CD14-positive monocyte (primary cell): ENCODE measurements at regions not wholly inside any gene's neighbourhood (a gene's known extent, or its start where the extent isn't known, plus 50 kb on each side); places are given as distances from the start of the nearest gene placed in this dataset.

Experiments used
- DNase-seq, 3 donors: peaks; one replicate each; pipeline ENCODE4 v3.0.0-alpha.2; 2011 to 2022
- H2AFZ ChIP-seq: 2 replicates; pipeline ENCODE4 v1.6.0; 2012; ENCODE audit warnings: mild to moderate bottlenecking, low read depth, low read length, inconsistent platforms; ENCODE audit not compliant: insufficient read depth, poor library complexity, severe bottlenecking
- H3K27ac ChIP-seq, 2 donors: 1 replicate in 1 of 2; 2 replicates in 1 of 2; pipeline ENCODE4 v1.5.1; 2012 to 2013; ENCODE audit warnings: low read length in 2 of 2, control low read depth in 1 of 2, inconsistent platforms in 1 of 2, low read depth in 1 of 2, mild to moderate bottlenecking in 1 of 2
- H3K27me3 ChIP-seq, 2 donors: one replicate each; pipeline versions ENCODE4 v1.6.0 to v1.6.1; 2011 to 2013; ENCODE audit warnings: low read length in 2 of 2; ENCODE audit not compliant: control insufficient read depth in 2 of 2, insufficient read depth in 2 of 2
- H3K36me3 ChIP-seq, 2 donors: replicated peaks in 1 of 2; 1 replicate in 1 of 2; 2 replicates in 1 of 2; pipeline versions ENCODE4 v1.5.1 to v1.6.1; 2012 to 2013; ENCODE audit warnings: low read length in 2 of 2, control low read depth in 1 of 2, inconsistent platforms in 1 of 2, mild to moderate bottlenecking in 1 of 2; ENCODE audit not compliant: insufficient read depth in 2 of 2, control insufficient read depth in 1 of 2
- H3K4me1 ChIP-seq, 2 donors: 1 replicate in 1 of 2; 2 replicates in 1 of 2; pipeline versions ENCODE4 v1.5.1 to v1.6.1; 2012 to 2013; ENCODE audit warnings: low read length in 2 of 2, control low read depth in 1 of 2, inconsistent platforms in 1 of 2, mild to moderate bottlenecking in 1 of 2, moderate library complexity in 1 of 2; ENCODE audit not compliant: insufficient read depth in 2 of 2, control insufficient read depth in 1 of 2
- H3K4me2 ChIP-seq: replicated peaks from 2 replicates; pipeline ENCODE3; 2012; ENCODE audit warnings: low read length, moderate library complexity, mild to moderate bottlenecking; ENCODE audit not compliant: poor library complexity, severe bottlenecking; ENCODE audit errors: extremely low read depth
- H3K4me3 ChIP-seq, 3 experiments: fragments of 200-600 bp in 1 of 3; sonication (generic) in 1 of 3; replicated peaks in 1 of 3; 1 replicate in 2 of 3; 2 replicates in 1 of 3; pipeline ENCODE4 v1.5.1; 2011 to 2013; ENCODE audit warnings: low read length in 3 of 3, mild to moderate bottlenecking in 3 of 3, control low read depth in 2 of 3, low read depth in 2 of 3, inconsistent platforms in 1 of 3, moderate library complexity in 1 of 3
- H3K79me2 ChIP-seq: 2 replicates; pipeline ENCODE4 v1.6.0; 2012; ENCODE audit warnings: mild to moderate bottlenecking, control low read depth, inconsistent platforms, low read length, moderate library complexity; ENCODE audit not compliant: insufficient read depth
- H3K9ac ChIP-seq: 2 replicates; pipeline ENCODE4 v1.6.0; 2017; ENCODE audit warnings: low read length, mild to moderate bottlenecking; ENCODE audit not compliant: insufficient read depth, poor library complexity, severe bottlenecking
- H3K9me3 ChIP-seq, 2 donors: replicated peaks in 1 of 2; 1 replicate in 1 of 2; 2 replicates in 1 of 2; pipeline versions ENCODE4 v1.5.1 to v1.6.1; 2012 to 2013; ENCODE audit warnings: low read length in 2 of 2, control low read depth in 1 of 2; ENCODE audit not compliant: control insufficient read depth in 1 of 2, insufficient read depth in 1 of 2
- H4K20me1 ChIP-seq: 2 replicates; pipeline ENCODE4 v1.6.0; 2012; ENCODE audit warnings: mild to moderate bottlenecking, low read length, control low read depth, moderate library complexity; ENCODE audit not compliant: insufficient read depth
- H3K27ac Mint-ChIP-seq, 7 donors: one replicate each; pipeline ENCODE4 v1.8.0; 2020; ENCODE audit warnings: mild to moderate bottlenecking in 7 of 7, mixed read lengths in 7 of 7, moderate library complexity in 6 of 7, inconsistent platforms in 2 of 7
- H3K27me3 Mint-ChIP-seq, 3 donors: one replicate each; pipeline ENCODE4 v1.8.0; 2021 to 2022; ENCODE audit warnings: low read depth in 3 of 3, mild to moderate bottlenecking in 3 of 3, mixed read lengths in 3 of 3, moderate library complexity in 3 of 3, inconsistent platforms in 1 of 3
- H3K36me3 Mint-ChIP-seq, 2 donors: one replicate each; pipeline ENCODE4 v1.8.0; 2020; ENCODE audit warnings: mixed read lengths in 2 of 2, inconsistent platforms in 1 of 2, mild to moderate bottlenecking in 1 of 2
- H3K4me1 Mint-ChIP-seq: one replicate; pipeline ENCODE4 v1.8.0; 2020; ENCODE audit warnings: mild to moderate bottlenecking, mixed read lengths
- H3K4me3 Mint-ChIP-seq, 2 donors: one replicate each; pipeline ENCODE4 v1.8.0; 2020; ENCODE audit warnings: mild to moderate bottlenecking in 2 of 2, mixed read lengths in 2 of 2, moderate library complexity in 1 of 2
- H3K9me3 Mint-ChIP-seq, 7 donors: one replicate each; pipeline ENCODE4 v1.8.0; 2020 to 2022; ENCODE audit warnings: mixed read lengths in 7 of 7, mild to moderate bottlenecking in 6 of 7, moderate library complexity in 6 of 7, inconsistent platforms in 2 of 7
- CTCF ChIP-seq: fragments of 200-600 bp; IDR thresholded peaks from one replicate; pipeline ENCODE4 v1.8.0; 2022; ENCODE audit warnings: antibody characterized with exemption, mild to moderate bottlenecking
- WGBS: methylation state at CpG from one replicate; pipeline ENCODE4 v1.1.5; 2013; ENCODE audit warnings: missing lambda C conversion rate; ENCODE audit not compliant: insufficient coverage; 5-methylcytosine and 5-hydroxymethylcytosine counted together
- intact Hi-C, 2 donors: fragments of 100-400 bp; cut with micrococcal nuclease; formaldehyde crosslinking; loops; one replicate each; pipeline versions ENCODE4 v1.15.0 to v1.15.1; 2023

- no peaks in the 10 kb centered on the region for H3K4me1 Mint-ChIP-seq
- no peak overlapping the region for H3K4me3 ChIP-seq
- H3K9me3 Mint-ChIP-seq = peaks cover 2 to 16% (median 10%) of the 10 kb centered on the region in 7 donors
- no peak for DNase-seq
- intact Hi-C loops = no loop called here
- no peak overlapping the region for H3K9ac ChIP-seq
- H3K79me2 ChIP-seq = no peaks in the 10 kb centered on the region
- no peak overlapping the region for H3K4me3 Mint-ChIP-seq
- no peaks in the 10 kb centered on the region for H3K4me1 ChIP-seq
- no peaks in the 10 kb centered on the region for H3K36me3 Mint-ChIP-seq
- no peak overlapping the region for H3K27ac ChIP-seq
- peaks cover 0 to 1% (median 0%) of the 10 kb centered on the region in 3 donors for H3K27me3 Mint-ChIP-seq
- H2AFZ ChIP-seq = no peak overlapping the region
- TF ChIP-seq CTCF = no peak
- H4K20me1 ChIP-seq = no peaks in the 10 kb centered on the region
- H3K4me2 ChIP-seq = no peak overlapping the region
- no peak overlapping the region for H3K27ac Mint-ChIP-seq
- no peaks in the 10 kb centered on the region for H3K27me3 ChIP-seq
- peaks cover 4 to 13% of the 10 kb centered on the region in 2 donors for H3K9me3 ChIP-seq
- no peaks in the 10 kb centered on the region for H3K36me3 ChIP-seq
Measured at GRCh38 chr3:110493438-110494092, 578.1 kb upstream of the NECTIN3 start.

DNA sequence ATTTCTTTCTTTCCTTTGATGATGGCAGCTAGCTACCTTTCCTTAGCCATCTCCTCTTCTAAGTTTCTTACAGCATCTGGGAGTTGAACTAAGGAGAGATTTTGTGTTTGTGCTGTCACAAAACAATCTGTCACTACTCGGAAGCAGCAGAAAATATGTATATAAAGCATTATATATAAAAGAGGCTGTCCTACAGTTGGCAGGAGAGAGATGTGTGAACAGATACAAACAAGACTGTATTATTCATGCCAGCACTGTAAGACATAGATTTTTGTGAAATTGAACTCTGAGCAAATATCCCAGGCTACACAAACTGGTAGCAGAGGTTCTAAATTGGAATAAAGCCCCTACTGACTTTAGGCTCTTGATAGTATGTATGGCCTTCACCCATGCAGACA lies 577.5 kb upstream of the NECTIN3 start:
- H3K9ac ChIP-seq = no peak overlapping the region
- intact Hi-C loops = no loop called here
- H3K4me1 ChIP-seq = no peaks in the 10 kb centered on the region
- H3K9me3 ChIP-seq = peaks cover 4 to 13% of the 10 kb centered on the region in 2 donors
- no peak for TF ChIP-seq CTCF
- H3K27ac ChIP-seq = no peak overlapping the region
- H4K20me1 ChIP-seq = no peaks in the 10 kb centered on the region
- Mint-ChIP-seq H3K4me3 (no peak overlapping the region), H3K4me1 (no peaks in the 10 kb centered on the region), H3K27me3 (peaks cover 0 to 1% (median 0%) of the 10 kb centered on the region in 3 donors), H3K9me3 (peaks cover 2 to 20% (median 10%) of the 10 kb centered on the region in 7 donors), H3K27ac (no peak overlapping the region), H3K36me3 (no peaks in the 10 kb centered on the region)
- no peak overlapping the region for H3K4me3 ChIP-seq
- no peaks in the 10 kb centered on the region for H3K27me3 ChIP-seq
- WGBS = no CpG with 5 or more reads among the region's 1 CpG
- DNase-seq = no peak
- H3K79me2 ChIP-seq = no peaks in the 10 kb centered on the region
- no peaks in the 10 kb centered on the region for H3K36me3 ChIP-seq
- H3K4me2 ChIP-seq = no peak overlapping the region
- H2AFZ ChIP-seq = no peak overlapping the region
